SK-N-SH (cell line): ENCODE measurements at regions not wholly inside any gene's neighbourhood (a gene's known extent, or its start where the extent isn't known, plus 50 kb on each side); places are given as distances from the start of the nearest gene placed in this dataset.

Source experiments
- CTCF ChIA-PET: fragments of 300-600, 350-600 bp; formaldehyde crosslinking; extraction: SDS; loops from one replicate; lab custom pipeline; 2021; lab: Yijun Ruan, JAX
- POLR2A ChIA-PET: fragments of 350-600 bp; sonication (Branson Sonifier 250); formaldehyde crosslinking; extraction: SDS; loops from one replicate; lab custom pipeline; 2020; ENCODE audit warnings: antibody characterized with exemption, inconsistent platforms; lab: Yijun Ruan, JAX
- DNase-seq: peaks from one replicate; pipeline ENCODE4 v3.0.0; 2012
- H2AFZ ChIP-seq: fragments of 200-600 bp; sonication (generic); 2 replicates; pipeline ENCODE4 v1.8.1; 2016; ENCODE audit warnings: antibody characterized with exemption, mild to moderate bottlenecking, low read depth
- H3F3A ChIP-seq: fragments of 200-600 bp; sonication (generic); replicated peaks from 2 replicates; pipeline ENCODE3; 2016; ENCODE audit warnings: antibody characterized with exemption, mild to moderate bottlenecking; ENCODE audit not compliant: insufficient read depth
- H3K27ac ChIP-seq, 2 experiments: fragments of 200-500 bp in 1 of 2; fragments of 200-600 bp in 1 of 2; sonication (Bioruptor generic) in 1 of 2; sonication (generic), shearing (Covaris generic) in 1 of 2; 2 replicates each; pipeline versions ENCODE4 v1.5.1 to v1.6.1; 2014 to 2016; ENCODE audit warnings: low read depth in 2 of 2, inconsistent platforms in 1 of 2, low read length in 1 of 2, mild to moderate bottlenecking in 1 of 2, mixed read lengths in 1 of 2
- H3K27me3 ChIP-seq: fragments of 200-600 bp; sonication (generic), shearing (Covaris generic); 2 replicates; pipeline ENCODE4 v1.6.1; 2016; ENCODE audit warnings: mixed run types; ENCODE audit not compliant: insufficient read depth
- H3K36me3 ChIP-seq, 2 experiments: fragments of 200-500 bp in 1 of 2; fragments of 200-600 bp in 1 of 2; sonication (Bioruptor generic) in 1 of 2; sonication (generic) in 1 of 2; replicated peaks in 1 of 2; 2 replicates each; pipeline versions ENCODE3 to v1.5.1; 2014 to 2016; ENCODE audit warnings: low read length in 1 of 2, mild to moderate bottlenecking in 1 of 2; ENCODE audit not compliant: insufficient read depth in 2 of 2, control insufficient read depth in 1 of 2
- H3K4me1 ChIP-seq, 2 experiments: fragments of 200-500 bp in 1 of 2; fragments of 200-600 bp in 1 of 2; sonication (Bioruptor generic) in 1 of 2; sonication (generic), shearing (Covaris generic) in 1 of 2; 2 replicates each; pipeline versions ENCODE4 v1.5.1 to v1.6.1; 2014 to 2016; ENCODE audit warnings: low read depth in 1 of 2, low read length in 1 of 2, mixed run types in 1 of 2; ENCODE audit not compliant: insufficient read depth in 2 of 2, control insufficient read depth in 1 of 2
- H3K4me2 ChIP-seq: fragments of 200-600 bp; sonication (generic), shearing (Covaris generic); 2 replicates; pipeline ENCODE4 v1.6.1; 2017; ENCODE audit warnings: mixed run types
- H3K4me3 ChIP-seq, 2 experiments: fragments of 200-500 bp in 1 of 2; fragments of 200-600 bp in 1 of 2; sonication (Bioruptor generic) in 1 of 2; sonication (generic), shearing (Covaris generic) in 1 of 2; 2 replicates each; pipeline versions ENCODE4 v1.5.1 to v1.8.1; 2014 to 2016; ENCODE audit warnings: low read depth in 2 of 2, inconsistent platforms in 1 of 2, low read length in 1 of 2, mild to moderate bottlenecking in 1 of 2, mixed read lengths in 1 of 2, moderate library complexity in 1 of 2
- H3K79me2 ChIP-seq: fragments of 200-600 bp; sonication (generic); 2 replicates; pipeline ENCODE4 v1.8.1; 2017; ENCODE audit warnings: mild to moderate bottlenecking; ENCODE audit not compliant: insufficient read depth
- H3K9ac ChIP-seq: fragments of 200-600 bp; sonication (generic); 2 replicates; pipeline ENCODE4 v1.6.1; 2017; ENCODE audit warnings: mixed run types
- H3K9me2 ChIP-seq: fragments of 200-600 bp; sonication (generic); 2 replicates; pipeline ENCODE4 v1.6.1; 2017; ENCODE audit warnings: mixed run types
- H3K9me3 ChIP-seq: fragments of 200-600 bp; sonication (generic); 2 replicates; pipeline ENCODE4 v1.6.1; 2017; ENCODE audit warnings: mixed run types, mild to moderate bottlenecking, moderate library complexity
- H4K20me1 ChIP-seq: fragments of 200-600 bp; sonication (generic); 2 replicates; pipeline ENCODE4 v1.6.1; 2017; ENCODE audit warnings: mild to moderate bottlenecking, mixed run types; ENCODE audit not compliant: insufficient read depth
- CTCF ChIP-seq: fragments of 200-600 bp; sonication (generic); IDR thresholded peaks from 2 replicates; pipeline ENCODE4 v1.6.1; 2017; ENCODE audit warnings: antibody characterized with exemption, mild to moderate bottlenecking, moderate library complexity
- FOSL2 ChIP-seq: IDR thresholded peaks from 2 replicates; pipeline ENCODE4 v1.4.0; 2012; ENCODE audit warnings: low read depth, mild to moderate bottlenecking, moderate library complexity, borderline replicate concordance
- FOXM1 ChIP-seq: IDR thresholded peaks from 2 replicates; pipeline ENCODE4 v1.4.0; 2012; ENCODE audit warnings: low read depth, mild to moderate bottlenecking
- MXI1 ChIP-seq: IDR thresholded peaks from 2 replicates; pipeline ENCODE4 v1.6.1; 2012; ENCODE audit warnings: mild to moderate bottlenecking, low read depth, low read length, improper control_type of control experiment
- NFIC ChIP-seq: IDR thresholded peaks from 2 replicates; pipeline ENCODE4 v1.4.0; 2012; ENCODE audit warnings: borderline replicate concordance
- REST ChIP-seq: IDR thresholded peaks from 2 replicates; pipeline ENCODE4 v1.6.1; 2012; ENCODE audit warnings: mild to moderate bottlenecking, low read depth, low read length, moderate library complexity
- RXRA ChIP-seq: IDR thresholded peaks from 2 replicates; pipeline ENCODE4 v1.4.0; 2012; ENCODE audit warnings: low read depth, mild to moderate bottlenecking, borderline replicate concordance
- SMC3 ChIP-seq: IDR thresholded peaks from 2 replicates; pipeline ENCODE4 v1.6.1; 2012; ENCODE audit warnings: low read depth, low read length, improper control_type of control experiment
- TEAD4 ChIP-seq: IDR thresholded peaks from 2 replicates; pipeline ENCODE4 v1.4.0; 2012; ENCODE audit warnings: mild to moderate bottlenecking, borderline replicate concordance; ENCODE audit not compliant: insufficient read depth
- WGBS: methylation state at CpG from one replicate; pipeline ENCODE4 v1.1.6; 2017; ENCODE audit warnings: low lambda C conversion rate; 5-methylcytosine and 5-hydroxymethylcytosine counted together

DNA sequence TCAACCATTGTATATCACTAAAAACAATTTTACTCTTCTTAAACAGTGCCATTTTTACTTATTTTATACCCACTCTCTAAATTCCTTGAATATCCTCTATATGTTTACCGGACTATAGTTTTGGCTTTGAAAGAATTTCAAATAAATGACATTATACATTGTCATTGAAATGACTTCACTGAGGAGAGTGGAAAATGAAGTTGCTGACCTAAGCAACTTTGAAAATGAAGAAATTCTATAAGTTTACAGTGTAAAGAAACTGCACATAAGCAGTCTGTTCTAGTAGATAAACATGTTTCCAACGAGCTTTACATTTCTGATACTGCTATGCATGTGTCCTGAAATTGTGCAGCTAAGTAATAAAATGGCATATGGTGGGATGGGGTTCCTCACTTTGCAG lies 1094.0 kb downstream of the TMEM121 start:
- peaks cover 20% of the 10 kb centered on the region; the same call in 1 of the 2 replicates for H3K27me3 ChIP-seq
- POLR2A ChIA-PET = no interaction called here
- no peak overlapping the region for H3K9ac ChIP-seq
- TF ChIP-seq REST (no peak), FOSL2 (no peak), TEAD4 (no peak), NFIC (no peak)
- H3K4me1 ChIP-seq = no peaks in the 10 kb centered on the region
- H3K4me2 ChIP-seq = no peak overlapping the region
- H3F3A ChIP-seq = no peaks in the 10 kb centered on the region
- H2AFZ ChIP-seq = no peak overlapping the region
- H3K27ac ChIP-seq = no peak overlapping the region
- CTCF ChIA-PET = no interaction called here
- H3K9me3 ChIP-seq = no peaks in the 10 kb centered on the region
- no peaks in the 10 kb centered on the region for H3K36me3 ChIP-seq
- no peaks in the 10 kb centered on the region for H3K79me2 ChIP-seq
- H3K9me2 ChIP-seq = no peaks in the 10 kb centered on the region
- WGBS = 2% methylated on average over 2 of the region's 2 CpGs
- DNase-seq = no peak
- H4K20me1 ChIP-seq = no peaks in the 10 kb centered on the region
- H3K4me3 ChIP-seq = no peak overlapping the region

GRCh38 chr14:106622200-106622745 lies 1095.9 kb downstream of the TMEM121 start:
- WGBS = 2% methylated on average over 12 of the region's 12 CpGs
- Histone ChIP-seq H3K36me3 (no peaks in the 10 kb centered on the region), H3K79me2 (no peaks in the 10 kb centered on the region), H2AFZ (no peak overlapping the region), H3K27me3 (peaks cover 20% of the 10 kb centered on the region; the same call in 1 of the 2 replicates), H3K4me2 (no peak overlapping the region), H3K9me3 (no peaks in the 10 kb centered on the region), H3K4me1 (no peaks in the 10 kb centered on the region), H3F3A (no peaks in the 10 kb centered on the region), H4K20me1 (no peaks in the 10 kb centered on the region), H3K9me2 (no peaks in the 10 kb centered on the region), H3K4me3 (no peak overlapping the region), H3K9ac (no peak overlapping the region), H3K27ac (no peak overlapping the region)
- DNase-seq = no peak
- CTCF ChIA-PET = interaction anchor here (1.1 kb wide), 1 partner anchor 40 kb away, joined by 3 read pairs; no protein-coding TSS in a partner anchor
- TF ChIP-seq CTCF (no peak), MXI1 (no peak), FOXM1 (no peak), RXRA (no peak), SMC3 (no peak)
- POLR2A ChIA-PET = no interaction called here
